Mesenchymal stem cell (in vitro differentiated cells and primary cell): ENCODE measurements at regions not wholly inside any gene's neighbourhood (a gene's known extent, or its start where the extent isn't known, plus 50 kb on each side); places are given as distances from the start of the nearest gene placed in this dataset.
A peak's percentile ranks its signal among the peaks of the same experiment; 100 is the strongest.

Experiments used
- DNase-seq: peaks from one replicate; pipeline ENCODE4 v3.0.0-alpha.2; 2013
- H2AFZ ChIP-seq: one replicate; pipeline ENCODE4 v1.6.1; 2013; ENCODE audit warnings: low read depth, mild to moderate bottlenecking, control low read depth, inconsistent platforms, low read length, moderate library complexity
- H2AK5ac ChIP-seq: 2 replicates; pipeline ENCODE4 v1.6.1; 2013; ENCODE audit warnings: low read length, moderate library complexity, mild to moderate bottlenecking, inconsistent platforms; ENCODE audit not compliant: severe bottlenecking
- H2BK120ac ChIP-seq: one replicate; pipeline ENCODE4 v1.6.1; 2013; ENCODE audit warnings: low read depth, mild to moderate bottlenecking, inconsistent platforms, low read length, moderate library complexity
- H2BK12ac ChIP-seq, 2 experiments: one replicate each; pipeline ENCODE4 v1.6.1; 2013; ENCODE audit warnings: inconsistent platforms in 2 of 2, low read length in 2 of 2, mild to moderate bottlenecking in 2 of 2, moderate library complexity in 2 of 2, control low read depth in 1 of 2
- H2BK15ac ChIP-seq: one replicate; pipeline ENCODE4 v1.6.1; 2013; ENCODE audit warnings: mild to moderate bottlenecking, low read depth, inconsistent platforms; ENCODE audit not compliant: poor library complexity, severe bottlenecking
- H2BK5ac ChIP-seq: 2 replicates; pipeline ENCODE4 v1.6.1; 2013; ENCODE audit warnings: low read depth, mild to moderate bottlenecking, low read length, control low read depth, inconsistent platforms; ENCODE audit not compliant: poor library complexity, severe bottlenecking
- H3K14ac ChIP-seq, 2 experiments: one replicate each; pipeline ENCODE4 v1.6.1; 2013; ENCODE audit warnings: inconsistent platforms in 2 of 2, low read length in 2 of 2, control low read depth in 1 of 2, mild to moderate bottlenecking in 1 of 2, moderate library complexity in 1 of 2
- H3K18ac ChIP-seq, 2 experiments: one replicate each; pipeline ENCODE4 v1.6.1; 2013; ENCODE audit warnings: inconsistent platforms in 2 of 2, low read length in 2 of 2, control low read depth in 1 of 2, low read depth in 1 of 2, mild to moderate bottlenecking in 1 of 2
- H3K23ac ChIP-seq, 2 experiments: one replicate each; pipeline ENCODE4 v1.6.1; 2013; ENCODE audit warnings: inconsistent platforms in 2 of 2, low read length in 2 of 2, mild to moderate bottlenecking in 2 of 2, moderate library complexity in 2 of 2, control low read depth in 1 of 2
- H3K27ac ChIP-seq: 2 replicates; pipeline ENCODE4 v1.5.1; 2013; ENCODE audit warnings: mild to moderate bottlenecking, moderate library complexity, low read length, control low read depth, inconsistent platforms; ENCODE audit not compliant: poor library complexity, severe bottlenecking
- H3K27me3 ChIP-seq, 2 experiments: 2 replicates each; pipeline versions ENCODE4 v1.6.1 to v1.7.0; 2013; ENCODE audit warnings: low read length in 2 of 2, mild to moderate bottlenecking in 2 of 2, moderate library complexity in 2 of 2, control low read depth in 1 of 2, inconsistent platforms in 1 of 2; ENCODE audit not compliant: control insufficient read depth in 1 of 2, insufficient read depth in 1 of 2
- H3K36me3 ChIP-seq, 2 experiments: 2 replicates each; pipeline versions ENCODE4 v1.6.1 to v1.7.0; 2013; ENCODE audit warnings: low read length in 2 of 2, control low read depth in 1 of 2, inconsistent platforms in 1 of 2, low read depth in 1 of 2, mild to moderate bottlenecking in 1 of 2; ENCODE audit not compliant: insufficient read depth in 2 of 2, control insufficient read depth in 1 of 2
- H3K4ac ChIP-seq, 2 experiments: one replicate each; pipeline ENCODE4 v1.6.1; 2013; ENCODE audit warnings: inconsistent platforms in 2 of 2, low read length in 2 of 2, mild to moderate bottlenecking in 2 of 2, moderate library complexity in 2 of 2, control low read depth in 1 of 2, low read depth in 1 of 2
- H3K4me1 ChIP-seq: 2 replicates; pipeline ENCODE4 v1.6.1; 2013; ENCODE audit warnings: low read depth, low read length, control low read depth; ENCODE audit not compliant: control insufficient read depth, insufficient read depth
- H3K4me2 ChIP-seq: 2 replicates; pipeline ENCODE4 v1.6.1; 2013; ENCODE audit warnings: low read length, mild to moderate bottlenecking, inconsistent platforms; ENCODE audit not compliant: poor library complexity, severe bottlenecking
- H3K4me3 ChIP-seq, 2 experiments: 2 replicates each; pipeline versions ENCODE4 v1.5.1 to v1.7.0; 2013; ENCODE audit warnings: low read length in 2 of 2, mild to moderate bottlenecking in 2 of 2, control low read depth in 1 of 2, low read depth in 1 of 2; ENCODE audit not compliant: insufficient read depth in 1 of 2
- H3K79me1 ChIP-seq: replicated peaks from 2 replicates; pipeline ENCODE4 v1.6.1; 2013; ENCODE audit warnings: mild to moderate bottlenecking, control low read depth, low read length, inconsistent platforms; ENCODE audit not compliant: poor library complexity, severe bottlenecking
- H3K9ac ChIP-seq: 2 replicates; pipeline ENCODE4 v1.7.0; 2013; ENCODE audit warnings: mild to moderate bottlenecking, low read length, moderate library complexity
- H3K9me3 ChIP-seq: 2 replicates; pipeline ENCODE4 v1.7.0; 2013; ENCODE audit warnings: mild to moderate bottlenecking, low read length; ENCODE audit not compliant: control insufficient read depth
- H4K8ac ChIP-seq: one replicate; pipeline ENCODE4 v1.6.1; 2013; ENCODE audit warnings: inconsistent platforms, mild to moderate bottlenecking, low read length, moderate library complexity
- H4K91ac ChIP-seq: one replicate; pipeline ENCODE4 v1.6.1; 2013; ENCODE audit warnings: mild to moderate bottlenecking, low read length, inconsistent platforms
- WGBS: methylation state at CpG from one replicate; pipeline ENCODE4 v1.1.7; 2013; ENCODE audit warnings: mixed read lengths; 5-methylcytosine and 5-hydroxymethylcytosine counted together

- no peak overlapping the region for H2BK12ac ChIP-seq
- no peak overlapping the region for H3K4me2 ChIP-seq
- H3K4me1 ChIP-seq: no peaks in the 10 kb centered on the region
- H3K23ac ChIP-seq: no peak overlapping the region
- no peak overlapping the region for H3K9ac ChIP-seq
- H3K4ac ChIP-seq: no peak overlapping the region
- H3K18ac ChIP-seq: no peak overlapping the region
- no peak overlapping the region for H2BK5ac ChIP-seq
- H3K27me3 ChIP-seq: no peaks in the 10 kb centered on the region
- H3K27ac ChIP-seq: no peak overlapping the region
- H3K14ac ChIP-seq: no peak overlapping the region
- no peak overlapping the region for H2AK5ac ChIP-seq
- H3K9me3 ChIP-seq: no peaks in the 10 kb centered on the region
- no peaks in the 10 kb centered on the region for H3K79me1 ChIP-seq
- no peak overlapping the region for H2AFZ ChIP-seq
- H3K4me3 ChIP-seq: no peak overlapping the region
- WGBS: 98% methylated on average over 5 of the region's 5 CpGs
- H4K8ac ChIP-seq: no peak overlapping the region
- no peak overlapping the region for H2BK15ac ChIP-seq
- no peak for DNase-seq
- H4K91ac ChIP-seq: no peak overlapping the region
- no peaks in the 10 kb centered on the region for H3K36me3 ChIP-seq
- no peak overlapping the region for H2BK120ac ChIP-seq
Observed at GRCh38 chr5:74221413-74221812, 419.1 kb downstream of the ENC1 start.

GRCh38 chr5:74216012-74216411 is 424.5 kb downstream of the ENC1 start:
- Histone ChIP-seq H3K4me2 (no peak overlapping the region), H3K79me1 (no peaks in the 10 kb centered on the region), H3K9me3 (no peaks in the 10 kb centered on the region), H3K4ac (no peak overlapping the region), H2AFZ (no peak overlapping the region), H3K14ac (no peak overlapping the region), H3K36me3 (no peaks in the 10 kb centered on the region), H3K18ac (no peak overlapping the region), H3K9ac (no peak overlapping the region), H4K91ac (no peak overlapping the region), H2AK5ac (no peak overlapping the region), H3K27ac (no peak overlapping the region), H2BK15ac (no peak overlapping the region), H2BK5ac (no peak overlapping the region), H4K8ac (no peak overlapping the region), H3K4me1 (no peaks in the 10 kb centered on the region), H2BK120ac (no peak overlapping the region), H3K27me3 (no peaks in the 10 kb centered on the region), H3K23ac (no peak overlapping the region), H3K4me3 (no peak overlapping the region), H2BK12ac (no peak overlapping the region)
- WGBS: 76% methylated on average over 1 of the region's 1 CpG
- DNase-seq: no peak

GRCh38 chr5:74212336-74212735 is 428.2 kb downstream of the ENC1 start:
- H3K4ac ChIP-seq: peak overlapping the region in 1 of 2 experiments; percentile 7
- no peak overlapping the region for H4K8ac ChIP-seq
- no peak overlapping the region for H2AK5ac ChIP-seq
- H2AFZ ChIP-seq: no peak overlapping the region
- H3K4me2 ChIP-seq: no peak overlapping the region
- no peaks in the 10 kb centered on the region for H3K9me3 ChIP-seq
- H3K27me3 ChIP-seq: no peaks in the 10 kb centered on the region
- WGBS: 59% methylated on average over 4 of the region's 5 CpGs
- no peak overlapping the region for H3K18ac ChIP-seq
- no peak overlapping the region for H2BK5ac ChIP-seq
- no peaks in the 10 kb centered on the region for H3K79me1 ChIP-seq
- no peaks in the 10 kb centered on the region for H3K36me3 ChIP-seq
- no peak overlapping the region for H3K14ac ChIP-seq
- no peak overlapping the region for H3K9ac ChIP-seq
- no peak overlapping the region for H3K4me3 ChIP-seq
- no peak overlapping the region for H3K23ac ChIP-seq
- H2BK12ac ChIP-seq: no peak overlapping the region
- no peak overlapping the region for H2BK120ac ChIP-seq
- no peak overlapping the region for H3K27ac ChIP-seq
- DNase-seq: peak; percentile 38
- no peaks in the 10 kb centered on the region for H3K4me1 ChIP-seq
- no peak overlapping the region for H2BK15ac ChIP-seq
- no peak overlapping the region for H4K91ac ChIP-seq

GRCh38 chr5:74209571-74209970 is 431.0 kb downstream of the ENC1 start:
- no peak overlapping the region for H2BK120ac ChIP-seq
- no peak overlapping the region for H3K14ac ChIP-seq
- H3K18ac ChIP-seq: no peak overlapping the region
- no peaks in the 10 kb centered on the region for H3K9me3 ChIP-seq
- peaks cover 2% of the 10 kb centered on the region for H3K4me1 ChIP-seq
- H4K8ac ChIP-seq: no peak overlapping the region
- H3K4ac ChIP-seq: no peak overlapping the region
- no peak overlapping the region for H2BK15ac ChIP-seq
- no peak overlapping the region for H3K4me3 ChIP-seq
- H2BK12ac ChIP-seq: no peak overlapping the region
- no peaks in the 10 kb centered on the region for H3K36me3 ChIP-seq
- H2AFZ ChIP-seq: no peak overlapping the region
- H3K4me2 ChIP-seq: no peak overlapping the region
- H3K79me1 ChIP-seq: no peaks in the 10 kb centered on the region
- no peak overlapping the region for H3K27ac ChIP-seq
- H3K23ac ChIP-seq: no peak overlapping the region
- no peak overlapping the region for H3K9ac ChIP-seq
- no peak overlapping the region for H4K91ac ChIP-seq
- no peak overlapping the region for H2AK5ac ChIP-seq
- H2BK5ac ChIP-seq: no peak overlapping the region
- DNase-seq: no peak
- 73% methylated on average over 1 of the region's 2 CpGs for WGBS
- no peaks in the 10 kb centered on the region for H3K27me3 ChIP-seq
